ENCODE measurements at regions not wholly inside any gene's neighbourhood (a gene's known extent, or its start where the extent isn't known, plus 50 kb on each side); places are given as distances from the start of the nearest gene placed in this dataset.

- TF ChIP-seq CTCF (IDR thresholded peaks at IDR 0.05; ENCODE audit: poor library complexity) (no peak), EZH2 (IDR thresholded peaks at IDR 0.05; ENCODE audit: borderline replicate concordance) (no peak), EZH2phosphoT487 (IDR thresholded peaks at IDR 0.05; ENCODE audit: low read depth, severe bottlenecking, unreplicated experiment) (no peak)
Observed at GRCh38 chrX:30965767-30966166, 76.7 kb upstream of the TAB3 start.

Measured in hepatocyte (in vitro differentiated cells).